ENCODE measurements at regions not wholly inside any gene's neighbourhood (a gene's known extent, or its start where the extent isn't known, plus 50 kb on each side); places are given as distances from the start of the nearest gene placed in this dataset.

- no peak for TF ChIP-seq CTCF (IDR thresholded peaks at IDR 0.05)
- peaks cover 24% of the 10 kb centered on the region for H3K4me1 Mint-ChIP-seq (ENCODE audit: low read depth)
- H3K27me3 Mint-ChIP-seq (ENCODE audit: low read depth) = no peaks in the 10 kb centered on the region
- H3K36me3 Mint-ChIP-seq (ENCODE audit: low read depth) = no peaks in the 10 kb centered on the region
- H3K27ac Mint-ChIP-seq (ENCODE audit: unreplicated experiment) = no peak overlapping the region
- H3K4me3 Mint-ChIP-seq (ENCODE audit: unreplicated experiment) = no peak overlapping the region
- DNase-seq (ENCODE audit: low spot score) = no peak
- no peaks in the 10 kb centered on the region for H3K9me3 Mint-ChIP-seq (ENCODE audit: low read depth)
These were observed 433.4 kb upstream of the CFAP20DC start for GRCh38 chr3:59483191-59483590.

DNA sequence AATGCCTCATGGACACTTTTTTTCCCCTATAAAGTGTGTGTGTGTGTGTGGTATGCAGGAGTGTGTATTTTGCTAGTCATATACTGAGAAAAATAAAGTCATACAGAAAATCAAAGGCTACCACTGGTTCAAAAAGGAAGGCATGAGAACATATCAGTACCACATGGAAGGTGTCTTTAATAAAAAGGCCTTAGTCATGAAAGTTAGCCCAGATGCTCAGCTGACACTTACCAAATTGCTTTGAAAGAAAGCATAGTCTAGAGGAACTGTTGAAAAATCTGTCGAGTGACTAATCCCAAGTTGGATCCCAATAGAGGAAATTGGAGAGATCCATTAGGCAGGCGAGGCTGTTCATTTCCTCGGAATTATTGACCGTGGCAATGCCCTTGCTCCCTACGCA, 432.9 kb upstream of the CFAP20DC start:
- Mint-ChIP-seq H3K4me3 (ENCODE audit: unreplicated experiment) (no peak overlapping the region), H3K27ac (ENCODE audit: unreplicated experiment) (no peak overlapping the region), H3K9me3 (ENCODE audit: low read depth) (no peaks in the 10 kb centered on the region), H3K4me1 (ENCODE audit: low read depth) (peaks cover 24% of the 10 kb centered on the region), H3K36me3 (ENCODE audit: low read depth) (no peaks in the 10 kb centered on the region), H3K27me3 (ENCODE audit: low read depth) (no peaks in the 10 kb centered on the region)
- no peak for TF ChIP-seq CTCF (IDR thresholded peaks at IDR 0.05)
- no peak for DNase-seq (ENCODE audit: low spot score)

DNA sequence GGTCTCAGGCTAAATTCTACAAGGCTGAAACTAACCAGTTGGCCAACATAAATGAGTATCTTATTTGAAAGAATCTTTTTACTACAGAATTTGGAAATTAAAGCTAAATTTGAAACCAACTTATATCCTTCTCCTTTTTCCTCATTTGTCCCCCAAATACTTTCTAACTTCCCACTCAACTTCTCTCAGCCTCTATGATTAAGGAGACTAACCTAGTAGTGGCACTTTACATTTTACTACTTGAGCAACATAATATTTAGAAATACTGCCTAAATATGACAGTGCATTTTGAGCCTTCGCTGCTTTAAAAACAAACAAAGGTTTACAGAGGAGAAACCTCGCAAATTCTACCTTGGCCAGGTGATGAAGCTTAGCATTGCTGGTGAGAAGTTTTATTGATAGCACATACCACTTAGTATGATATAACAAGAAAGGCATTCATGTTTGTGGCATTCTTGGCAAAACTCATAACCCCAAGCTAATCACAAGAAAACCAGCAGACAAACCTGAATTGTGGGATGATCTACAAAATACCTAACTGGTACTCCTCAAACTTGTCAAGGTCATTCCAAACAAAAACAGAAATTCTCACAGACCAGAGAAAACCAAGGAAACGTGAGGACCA, 432.1 kb upstream of the CFAP20DC start:
- H3K4me1 Mint-ChIP-seq (ENCODE audit: low read depth) = peaks cover 24% of the 10 kb centered on the region
- no peaks in the 10 kb centered on the region for H3K9me3 Mint-ChIP-seq (ENCODE audit: low read depth)
- H3K36me3 Mint-ChIP-seq (ENCODE audit: low read depth) = no peaks in the 10 kb centered on the region
- H3K27me3 Mint-ChIP-seq (ENCODE audit: low read depth) = no peaks in the 10 kb centered on the region
- H3K4me3 Mint-ChIP-seq (ENCODE audit: unreplicated experiment) = no peak overlapping the region
- no peak for DNase-seq (ENCODE audit: low spot score)
- H3K27ac Mint-ChIP-seq (ENCODE audit: unreplicated experiment) = no peak overlapping the region
- TF ChIP-seq CTCF (IDR thresholded peaks at IDR 0.05) = no peak

DNA sequence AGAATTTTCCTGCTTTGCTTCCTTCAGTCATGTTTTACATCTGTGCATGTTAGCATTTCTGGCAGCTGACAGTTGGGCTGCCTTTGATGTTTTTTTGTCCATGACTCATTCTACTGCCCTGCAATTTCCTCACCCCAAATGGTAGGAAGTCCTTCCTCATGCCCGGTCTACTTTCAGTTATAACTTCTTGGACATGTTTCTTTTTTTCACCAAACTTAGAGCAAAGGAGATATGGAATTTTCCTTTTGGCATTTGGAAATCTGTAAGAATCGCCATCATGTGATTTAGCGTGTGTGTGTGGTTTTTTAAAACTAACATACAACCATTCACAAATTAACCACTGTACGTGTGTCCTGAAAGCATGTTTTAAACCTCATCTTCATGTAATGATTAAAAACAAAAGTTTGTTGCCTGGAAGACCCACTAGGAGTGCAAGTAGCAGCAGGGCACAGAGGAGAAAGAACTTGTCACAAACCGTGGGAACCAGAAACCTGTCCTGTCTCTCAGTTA, 430.7 kb upstream of the CFAP20DC start:
- peak overlapping the region; percentile 38 for H3K4me3 Mint-ChIP-seq (ENCODE audit: unreplicated experiment)
- no peaks in the 10 kb centered on the region for H3K27me3 Mint-ChIP-seq (ENCODE audit: low read depth)
- no peak for TF ChIP-seq CTCF (IDR thresholded peaks at IDR 0.05)
- DNase-seq (ENCODE audit: low spot score) = no peak
- peak overlapping the region; percentile 53 for H3K27ac Mint-ChIP-seq (ENCODE audit: unreplicated experiment)
- no peaks in the 10 kb centered on the region for H3K36me3 Mint-ChIP-seq (ENCODE audit: low read depth)
- peaks cover 24% of the 10 kb centered on the region for H3K4me1 Mint-ChIP-seq (ENCODE audit: low read depth)
- H3K9me3 Mint-ChIP-seq (ENCODE audit: low read depth) = no peaks in the 10 kb centered on the region

GRCh38 chr3:59473636-59474035, 423.8 kb upstream of the CFAP20DC start:
- Mint-ChIP-seq H3K27me3 (ENCODE audit: low read depth) (no peaks in the 10 kb centered on the region), H3K4me1 (ENCODE audit: low read depth) (no peaks in the 10 kb centered on the region), H3K36me3 (ENCODE audit: low read depth) (no peaks in the 10 kb centered on the region), H3K9me3 (ENCODE audit: low read depth) (peaks cover 10% of the 10 kb centered on the region), H3K4me3 (ENCODE audit: unreplicated experiment) (no peak overlapping the region), H3K27ac (ENCODE audit: unreplicated experiment) (no peak overlapping the region)
- TF ChIP-seq CTCF (IDR thresholded peaks at IDR 0.05) = no peak
- DNase-seq (ENCODE audit: low spot score) = no peak
